Osteoblast (primary cell): ENCODE measurements at regions not wholly inside any gene's neighbourhood (a gene's known extent, or its start where the extent isn't known, plus 50 kb on each side); places are given as distances from the start of the nearest gene placed in this dataset.
"Not testable (repeated sequence)": the region's sequence is repeated elsewhere in the genome, so short reads cannot be mapped to it uniquely, and the experiment has no call there.

ENCODE experiments used
- DNase-seq: peaks from one replicate; pipeline ENCODE4 v3.0.0; 2011; ENCODE audit warnings: low spot score, mixed read lengths; ENCODE audit not compliant: insufficient read length; ENCODE audit errors: missing footprints
- H2AFZ ChIP-seq: 2 replicates; pipeline ENCODE4 v1.6.0; 2011; ENCODE audit warnings: mild to moderate bottlenecking, low read length
- H3K27ac ChIP-seq: 2 replicates; pipeline ENCODE4 v1.5.1; 2011; ENCODE audit warnings: mild to moderate bottlenecking, low read depth, low read length, moderate library complexity
- H3K27me3 ChIP-seq: 2 replicates; pipeline ENCODE4 v1.6.0; 2012; ENCODE audit warnings: mild to moderate bottlenecking, control low read depth, inconsistent platforms, low read length, moderate library complexity; ENCODE audit not compliant: insufficient read depth
- H3K36me3 ChIP-seq: 2 replicates; pipeline ENCODE4 v1.5.1; 2011; ENCODE audit warnings: mild to moderate bottlenecking, low read length, control low read depth, moderate library complexity; ENCODE audit not compliant: insufficient read depth
- H3K4me1 ChIP-seq: 2 replicates; pipeline ENCODE4 v1.5.1; 2011; ENCODE audit warnings: mild to moderate bottlenecking, low read length, control low read depth, moderate library complexity; ENCODE audit not compliant: insufficient read depth
- H3K4me2 ChIP-seq: 2 replicates; pipeline ENCODE4 v1.6.0; 2011; ENCODE audit warnings: mild to moderate bottlenecking, low read length; ENCODE audit not compliant: insufficient read depth
- H3K4me3 ChIP-seq: fragments of 200-600 bp; sonication (generic); 3 replicates; pipeline ENCODE4 v1.5.1; 2012; ENCODE audit warnings: mild to moderate bottlenecking, low read length, inconsistent platforms; ENCODE audit not compliant: insufficient read depth
- H3K79me2 ChIP-seq: 2 replicates; pipeline ENCODE4 v1.6.0; 2012; ENCODE audit warnings: mild to moderate bottlenecking, low read length, control low read depth, inconsistent platforms; ENCODE audit not compliant: insufficient read depth
- H3K9me3 ChIP-seq: 2 replicates; pipeline ENCODE4 v1.5.1; 2011; ENCODE audit warnings: low read depth, low read length, control low read depth
- H4K20me1 ChIP-seq: 2 replicates; pipeline ENCODE4 v1.6.0; 2012; ENCODE audit warnings: mild to moderate bottlenecking, low read length, control low read depth; ENCODE audit not compliant: insufficient read depth
- CTCF ChIP-seq: IDR thresholded peaks from 2 replicates; pipeline ENCODE4 v1.5.1; 2011; ENCODE audit warnings: mild to moderate bottlenecking, low read depth, low read length, moderate library complexity; ENCODE audit errors: extremely low read depth

- H3K36me3 ChIP-seq, result no peaks in the 10 kb centered on the region
- no peaks in the 10 kb centered on the region for H3K79me2 ChIP-seq
- H3K9me3 ChIP-seq, result no peaks in the 10 kb centered on the region
- H2AFZ ChIP-seq, result peak overlapping the region; percentile 60
- peak; percentile 65 for DNase-seq
- H4K20me1 ChIP-seq, result no peaks in the 10 kb centered on the region
- TF ChIP-seq CTCF, result no peak
- H3K27me3 ChIP-seq, result no peaks in the 10 kb centered on the region
- H3K4me3 ChIP-seq, result no peak overlapping the region
- peaks cover 18% of the 10 kb centered on the region for H3K4me1 ChIP-seq
- peak overlapping the region; percentile 67 for H3K4me2 ChIP-seq
- H3K27ac ChIP-seq, result peak overlapping the region; percentile 88
These were observed 59.3 kb downstream of the GPR88 start for GRCh38 chr1:100597061-100597741.

GRCh38 chr1:100597784-100598183 lies 59.8 kb downstream of the GPR88 start:
- H3K4me3 ChIP-seq, result no peak overlapping the region

GRCh38 chr1:100600377-100600776 lies 62.4 kb downstream of the GPR88 start:
- H4K20me1 ChIP-seq, H3K27ac ChIP-seq, DNase-seq, H3K79me2 ChIP-seq, H3K4me2 ChIP-seq, H3K27me3 ChIP-seq, H3K36me3 ChIP-seq, H2AFZ ChIP-seq, H3K9me3 ChIP-seq, H3K4me3 ChIP-seq: not testable (repeated sequence)
- H3K4me1 ChIP-seq, result peaks cover 18% of the 10 kb centered on the region

More at GRCh38 chr1:100597784-100598183, 59.8 kb downstream of the GPR88 start:
- Histone ChIP-seq H3K79me2 (no peaks in the 10 kb centered on the region), H3K27ac (peak overlapping the region; percentile 88), H3K9me3 (no peaks in the 10 kb centered on the region), H2AFZ (no peak overlapping the region), H3K4me2 (peak overlapping the region; percentile 67), H3K36me3 (no peaks in the 10 kb centered on the region), H3K4me1 (peaks cover 18% of the 10 kb centered on the region), H4K20me1 (no peaks in the 10 kb centered on the region), H3K27me3 (no peaks in the 10 kb centered on the region)
- DNase-seq, result no peak
- no peak for TF ChIP-seq CTCF

- not testable (repeated sequence) for H3K4me2 ChIP-seq, H3K27ac ChIP-seq, H4K20me1 ChIP-seq, DNase-seq, H3K27me3 ChIP-seq, H3K79me2 ChIP-seq, H3K36me3 ChIP-seq, H3K4me3 ChIP-seq, H2AFZ ChIP-seq, H3K9me3 ChIP-seq
- H3K4me1 ChIP-seq, result peaks cover 15% of the 10 kb centered on the region
These were observed 64.1 kb downstream of the GPR88 start for GRCh38 chr1:100602028-100602427.

GRCh38 chr1:100604372-100604771 lies 66.4 kb downstream of the GPR88 start:
- H3K4me3 ChIP-seq, result no peak overlapping the region
- no peaks in the 10 kb centered on the region for H3K9me3 ChIP-seq
- no peaks in the 10 kb centered on the region for H4K20me1 ChIP-seq
- H3K4me1 ChIP-seq, result peaks cover 26% of the 10 kb centered on the region
- no peaks in the 10 kb centered on the region for H3K79me2 ChIP-seq
- DNase-seq, result no peak
- H2AFZ ChIP-seq, result no peak overlapping the region
- no peaks in the 10 kb centered on the region for H3K27me3 ChIP-seq
- no peaks in the 10 kb centered on the region for H3K36me3 ChIP-seq
- H3K4me2 ChIP-seq, result no peak overlapping the region
- no peak overlapping the region for H3K27ac ChIP-seq
- no peak for TF ChIP-seq CTCF
